PC-9 (cell line): ENCODE measurements at regions not wholly inside any gene's neighbourhood (a gene's known extent, or its start where the extent isn't known, plus 50 kb on each side); places are given as distances from the start of the nearest gene placed in this dataset.
"Not testable (repeated sequence)": the region's sequence is repeated elsewhere in the genome, so short reads cannot be mapped to it uniquely, and the experiment has no call there.

ENCODE experiments used
- BruUV-seq: library from RNA; stranded (reverse); fragments of 400-500 nt; replicated peaks from 2 replicates; lab custom pipeline; 2021; lab: Mats Ljungman, UMichigan
- CTCF ChIA-PET: fragments of 300-600 bp; sonication (Branson Sonifier 250); formaldehyde crosslinking; loops from one replicate; lab custom pipeline; 2022; ENCODE audit warnings: antibody characterized with exemption; lab: Charles Lee
- POLR2A ChIA-PET: fragments of 300-600 bp; sonication (Branson Sonifier 250); formaldehyde crosslinking; loops from one replicate; lab custom pipeline; 2022; ENCODE audit warnings: antibody characterized with exemption; ENCODE audit not compliant: unreplicated experiment; lab: Charles Lee
- DNase-seq, 2 experiments: peaks; one replicate each; pipeline versions ENCODE4 v3.0.0 to v3.0.0-alpha.2; 2015 to 2022; ENCODE audit warnings: mixed read lengths in 1 of 2
- H2AFZ ChIP-seq: fragments of 200-600 bp; sonication (generic); 2 replicates; pipeline ENCODE4 v1.8.1; 2017; ENCODE audit warnings: antibody characterized with exemption
- H3F3A ChIP-seq: fragments of 200-600 bp; sonication (generic); 2 replicates; pipeline ENCODE4 v1.8.1; 2017; ENCODE audit warnings: antibody characterized with exemption, mild to moderate bottlenecking, low read depth; ENCODE audit not compliant: insufficient read depth
- H3K27ac ChIP-seq: fragments of 200-600 bp; sonication (generic); 2 replicates; pipeline ENCODE4 v1.6.1; 2016; ENCODE audit warnings: mixed run types
- H3K27me3 ChIP-seq: fragments of 200-600 bp; sonication (generic); 2 replicates; pipeline ENCODE4 v1.6.1; 2016; ENCODE audit warnings: low read depth, mixed run types; ENCODE audit not compliant: insufficient read depth
- H3K36me3 ChIP-seq: fragments of 200-600 bp; sonication (generic); 2 replicates; pipeline ENCODE4 v1.6.1; 2016; ENCODE audit warnings: low read depth, mixed run types
- H3K4me1 ChIP-seq: fragments of 200-600 bp; sonication (generic); replicated peaks from 2 replicates; pipeline ENCODE4 v1.6.1; 2016; ENCODE audit warnings: mixed run types; ENCODE audit not compliant: insufficient read depth
- H3K4me2 ChIP-seq: fragments of 200-600 bp; sonication (generic); 2 replicates; pipeline ENCODE4 v1.6.1; 2017; ENCODE audit warnings: mixed run types
- H3K4me3 ChIP-seq: fragments of 200-600 bp; sonication (generic); 2 replicates; pipeline ENCODE4 v1.6.1; 2016; ENCODE audit warnings: mixed run types
- H3K79me2 ChIP-seq: fragments of 200-600 bp; sonication (generic); 2 replicates; pipeline ENCODE4 v1.6.1; 2017; ENCODE audit warnings: low read depth, mixed run types
- H3K9me2 ChIP-seq: fragments of 200-600 bp; sonication (generic); 2 replicates; pipeline ENCODE4 v1.8.1; 2017; ENCODE audit warnings: mild to moderate bottlenecking; ENCODE audit not compliant: insufficient read depth
- H3K9me3 ChIP-seq: fragments of 200-600 bp; sonication (generic); 2 replicates; pipeline ENCODE4 v1.8.1; 2016; ENCODE audit warnings: low read depth; ENCODE audit not compliant: insufficient read depth
- H4K20me1 ChIP-seq: fragments of 200-600 bp; sonication (generic); 2 replicates; pipeline ENCODE4 v1.8.1; 2017; ENCODE audit not compliant: insufficient read depth
- EZH2 ChIP-seq: fragments of 200-600 bp; sonication (generic); IDR thresholded peaks from 2 replicates; pipeline ENCODE4 v1.8.0; 2017; ENCODE audit warnings: antibody characterized with exemption, low read depth
- intact Hi-C: fragments of 100-400 bp; cut with micrococcal nuclease; formaldehyde crosslinking; loops from one replicate; pipeline ENCODE4 v1.10.0; 2022; ENCODE audit not compliant: unreplicated experiment
- TF ChIP-seq, protein P1 (sequence below): fragments of 200-600 bp; sonication (generic); conservative IDR thresholded peaks from 2 replicates; pipeline ENCODE4 v1.6.1; 2017; ENCODE audit warnings: mixed run types, antibody characterized with exemption, mild to moderate bottlenecking, moderate library complexity

GRCh38 chr14:25828562-25828961 lies 769.3 kb downstream of the NOVA1 start:
- DNase-seq, result no peak
- Histone ChIP-seq H3K4me2 (no peak overlapping the region), H3K36me3 (no peaks in the 10 kb centered on the region), H3K27ac (no peak overlapping the region), H3K4me3 (no peak overlapping the region), H3K9me3 (no peaks in the 10 kb centered on the region), H4K20me1 (no peaks in the 10 kb centered on the region), H3K27me3 (no peaks in the 10 kb centered on the region), H3K4me1 (no peaks in the 10 kb centered on the region), H3K79me2 (no peaks in the 10 kb centered on the region), H3F3A (no peaks in the 10 kb centered on the region), H2AFZ (no peak overlapping the region), H3K9me2 (no peaks in the 10 kb centered on the region)
- ChIA-PET POLR2A (no interaction called here), CTCF (no interaction called here)
- intact Hi-C loops, result no loop called here
- BruUV-seq, result no TSS peak
- TF ChIP-seq EZH2, result no peak
- TF ChIP-seq, protein P1, sequence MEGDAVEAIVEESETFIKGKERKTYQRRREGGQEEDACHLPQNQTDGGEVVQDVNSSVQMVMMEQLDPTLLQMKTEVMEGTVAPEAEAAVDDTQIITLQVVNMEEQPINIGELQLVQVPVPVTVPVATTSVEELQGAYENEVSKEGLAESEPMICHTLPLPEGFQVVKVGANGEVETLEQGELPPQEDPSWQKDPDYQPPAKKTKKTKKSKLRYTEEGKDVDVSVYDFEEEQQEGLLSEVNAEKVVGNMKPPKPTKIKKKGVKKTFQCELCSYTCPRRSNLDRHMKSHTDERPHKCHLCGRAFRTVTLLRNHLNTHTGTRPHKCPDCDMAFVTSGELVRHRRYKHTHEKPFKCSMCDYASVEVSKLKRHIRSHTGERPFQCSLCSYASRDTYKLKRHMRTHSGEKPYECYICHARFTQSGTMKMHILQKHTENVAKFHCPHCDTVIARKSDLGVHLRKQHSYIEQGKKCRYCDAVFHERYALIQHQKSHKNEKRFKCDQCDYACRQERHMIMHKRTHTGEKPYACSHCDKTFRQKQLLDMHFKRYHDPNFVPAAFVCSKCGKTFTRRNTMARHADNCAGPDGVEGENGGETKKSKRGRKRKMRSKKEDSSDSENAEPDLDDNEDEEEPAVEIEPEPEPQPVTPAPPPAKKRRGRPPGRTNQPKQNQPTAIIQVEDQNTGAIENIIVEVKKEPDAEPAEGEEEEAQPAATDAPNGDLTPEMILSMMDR, result no peak

- H3K36me3 ChIP-seq, result no peaks in the 10 kb centered on the region
- POLR2A ChIA-PET, result no interaction called here
- no peak overlapping the region for H2AFZ ChIP-seq
- H3K9me3 ChIP-seq, result no peaks in the 10 kb centered on the region
- H3K79me2 ChIP-seq, result no peaks in the 10 kb centered on the region
- no peaks in the 10 kb centered on the region for H3K27me3 ChIP-seq
- H3K9me2 ChIP-seq, result no peaks in the 10 kb centered on the region
- H3K27ac ChIP-seq, result no peak overlapping the region
- CTCF ChIA-PET, result no interaction called here
- H3K4me1 ChIP-seq, result no peaks in the 10 kb centered on the region
- no peak for TF ChIP-seq EZH2
- TF ChIP-seq, protein P1, result no peak
- no peak for DNase-seq
- no peaks in the 10 kb centered on the region for H3F3A ChIP-seq
- H4K20me1 ChIP-seq, result no peaks in the 10 kb centered on the region
- intact Hi-C loops, result no loop called here
- no peak overlapping the region for H3K4me2 ChIP-seq
- no peak overlapping the region for H3K4me3 ChIP-seq
- no TSS peak for BruUV-seq
Measured at GRCh38 chr14:25826105-25826504, 771.7 kb downstream of the NOVA1 start.

GRCh38 chr14:25820368-25820767 lies 770.4 kb upstream of the STXBP6 start:
- intact Hi-C loops, result no loop called here
- H3K4me2 ChIP-seq, result no peak overlapping the region
- H3K9me2 ChIP-seq, result no peaks in the 10 kb centered on the region
- POLR2A ChIA-PET, result no interaction called here
- no peak overlapping the region for H2AFZ ChIP-seq
- CTCF ChIA-PET, result no interaction called here
- H3K79me2 ChIP-seq, result no peaks in the 10 kb centered on the region
- no peaks in the 10 kb centered on the region for H3K4me1 ChIP-seq
- no TSS peak for BruUV-seq
- no peaks in the 10 kb centered on the region for H3F3A ChIP-seq
- H4K20me1 ChIP-seq, result no peaks in the 10 kb centered on the region
- H3K36me3 ChIP-seq, result no peaks in the 10 kb centered on the region
- no peak overlapping the region for H3K4me3 ChIP-seq
- DNase-seq, result no peak
- no peaks in the 10 kb centered on the region for H3K9me3 ChIP-seq
- H3K27ac ChIP-seq, result no peak overlapping the region
- no peaks in the 10 kb centered on the region for H3K27me3 ChIP-seq
- TF ChIP-seq, protein P1, result no peak

DNA sequence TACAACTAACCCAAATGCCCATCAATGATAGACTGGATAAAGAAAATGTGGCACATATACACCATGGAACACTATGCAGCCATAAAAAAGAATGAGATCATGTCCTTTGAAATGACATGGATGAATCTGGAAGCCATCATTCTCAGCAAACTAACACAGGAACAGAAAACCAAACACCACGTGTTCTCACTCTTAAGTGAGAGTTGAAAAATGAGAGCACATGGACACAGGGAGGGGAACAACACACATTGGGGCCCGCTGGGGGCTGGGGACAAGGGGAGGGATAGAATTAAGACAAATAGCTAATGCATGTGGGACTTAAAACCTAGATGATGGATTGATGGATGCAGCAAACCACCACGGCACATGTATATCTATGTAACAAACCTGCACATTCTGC lies 764.7 kb upstream of the STXBP6 start:
- H3K4me1 ChIP-seq, POLR2A ChIA-PET, H3F3A ChIP-seq, H3K4me2 ChIP-seq, H3K79me2 ChIP-seq, H3K27ac ChIP-seq, DNase-seq, H3K36me3 ChIP-seq, H3K4me3 ChIP-seq, H2AFZ ChIP-seq, H3K27me3 ChIP-seq, H4K20me1 ChIP-seq, H3K9me2 ChIP-seq, intact Hi-C loops, BruUV-seq, H3K9me3 ChIP-seq: not testable (repeated sequence)
- CTCF ChIA-PET, result interaction anchor here (0.6 kb wide), 1 partner anchor 1098 kb away, joined by 3 read pairs; no protein-coding TSS in a partner anchor
